HepG2 (cell line): ENCODE measurements at regions not wholly inside any gene's neighbourhood (a gene's known extent, or its start where the extent isn't known, plus 50 kb on each side); places are given as distances from the start of the nearest gene placed in this dataset.

Experiments used
- BRF2 ChIP-seq: sonication (generic); formaldehyde crosslinking; IDR thresholded peaks from 2 replicates; pipeline ENCODE4 v1.8.1; 2022; ENCODE audit warnings: mild to moderate bottlenecking, missing genetic modification reagents
- CENPX ChIP-seq: sonication (generic); formaldehyde crosslinking; IDR thresholded peaks from 2 replicates; pipeline ENCODE4 v1.9.0; 2021; ENCODE audit warnings: mild to moderate bottlenecking, missing genetic modification reagents, moderate library complexity
- CHD2 ChIP-seq: IDR thresholded peaks from 2 replicates; pipeline ENCODE4 v1.6.1; 2011; ENCODE audit warnings: low read depth, low read length, improper control_type of control experiment
- MIER3 ChIP-seq: IDR thresholded peaks from 2 replicates; pipeline ENCODE4 v1.6.1; 2016; ENCODE audit warnings: missing compliant biosample characterization, borderline replicate concordance
- PCBP2 ChIP-seq: fragments of 200-400 bp; formaldehyde crosslinking; optimal IDR thresholded peaks from 2 replicates; pipeline ENCODE3; 2018; ENCODE audit warnings: low read length, low read depth; ENCODE audit not compliant: poor library complexity, severe bottlenecking
- SNAPC4 ChIP-seq: sonication (generic); formaldehyde crosslinking; IDR thresholded peaks from 2 replicates; pipeline ENCODE4 v1.4.0; 2020; ENCODE audit warnings: mild to moderate bottlenecking, missing genetic modification reagents
- ZBTB14 ChIP-seq: sonication (generic); formaldehyde crosslinking; IDR thresholded peaks from 2 replicates; pipeline ENCODE4 v1.4.0; 2020; ENCODE audit warnings: missing genetic modification reagents
- ZFYVE20 ChIP-seq: sonication (generic); formaldehyde crosslinking; IDR thresholded peaks from 2 replicates; pipeline ENCODE4 v1.8.0; 2023; ENCODE audit warnings: low read depth, mild to moderate bottlenecking, moderate library complexity, missing genetic modification reagents, borderline replicate concordance

GRCh38 chr2:234608946-234609345, 112.1 kb upstream of the ARL4C start (continued):
- no peak for TF ChIP-seq BRF2 (CRISPR knock-in tag)
- no peak for TF ChIP-seq PCBP2
- no peak for TF ChIP-seq ZFYVE20 (CRISPR knock-in tag)
- TF ChIP-seq ZBTB14 (CRISPR knock-in tag): no peak
- TF ChIP-seq CHD2: no peak
- TF ChIP-seq MIER3: no peak
- no peak for TF ChIP-seq CENPX (CRISPR knock-in tag)
- TF ChIP-seq SNAPC4 (CRISPR knock-in tag): no peak
